GM19452 (cell line): ENCODE measurements at regions not wholly inside any gene's neighbourhood (a gene's known extent, or its start where the extent isn't known, plus 50 kb on each side); places are given as distances from the start of the nearest gene placed in this dataset.
"Not testable (repeated sequence)": the region's sequence is repeated elsewhere in the genome, so short reads cannot be mapped to it uniquely, and the experiment has no call there.

Experiments
- ATAC-seq: cut with Tn5 transposase; IDR thresholded peaks from one replicate; pipeline ENCODE4 v1.9.1; 2021; ENCODE audit not compliant: unreplicated experiment

DNA sequence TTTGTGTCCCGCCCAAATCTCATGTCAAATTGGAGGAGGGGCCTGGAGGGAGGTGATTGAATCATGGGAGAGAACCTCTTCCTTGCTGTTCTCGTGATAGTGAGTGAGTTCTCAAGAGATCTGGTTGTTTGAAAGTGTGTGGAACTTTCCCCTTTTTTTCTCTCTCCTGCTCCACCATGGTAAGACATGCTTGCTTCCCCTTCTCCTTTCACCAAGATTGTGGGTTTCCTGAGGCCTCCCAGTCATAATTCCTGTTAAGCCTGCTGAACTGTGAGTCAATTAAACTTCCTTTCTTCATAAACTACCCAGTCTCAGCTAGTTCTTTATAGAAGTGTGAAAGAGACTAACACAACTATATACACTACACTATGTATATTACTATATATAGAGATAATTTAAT lies 697.8 kb upstream of the HS3ST1 start:
- ATAC-seq = no peak

DNA sequence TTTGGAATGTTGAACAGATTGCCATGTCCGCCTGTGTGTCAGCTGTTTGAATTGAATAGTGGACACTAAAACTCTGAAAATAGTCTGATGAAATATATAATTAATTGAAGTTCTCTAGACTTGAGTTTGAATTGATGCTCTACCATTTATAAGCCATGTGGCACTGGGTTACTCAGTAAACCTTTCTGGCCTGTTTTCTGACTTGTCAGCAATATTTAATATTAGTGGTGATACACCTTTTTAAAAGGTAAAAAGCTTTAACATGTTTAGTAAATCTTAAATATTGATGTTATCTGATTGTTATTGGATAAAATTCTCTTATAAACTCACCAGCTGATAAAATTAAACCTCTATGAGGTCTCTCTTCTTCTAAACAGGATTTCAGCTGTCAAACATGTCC lies 695.4 kb upstream of the HS3ST1 start:
- no peak for ATAC-seq

DNA sequence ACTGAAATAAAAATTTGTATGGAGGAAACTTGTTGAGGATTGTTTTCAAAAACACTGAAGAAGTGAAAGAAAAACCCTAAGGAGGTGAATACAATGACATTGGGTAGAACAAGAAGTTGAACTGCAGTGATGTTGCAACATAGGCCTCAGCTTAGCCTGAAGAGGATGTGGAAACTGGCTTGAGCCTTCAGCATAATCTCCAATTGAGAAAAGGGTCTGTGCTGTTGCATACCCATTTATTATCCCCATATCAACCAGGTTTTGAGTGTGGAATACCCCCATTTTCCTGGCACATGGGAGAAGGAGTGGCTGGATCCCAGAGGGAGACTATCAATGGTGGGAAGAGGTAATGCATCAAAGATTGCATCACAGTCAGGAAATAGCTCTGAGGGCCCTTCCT lies 695.0 kb upstream of the HS3ST1 start:
- no peak for ATAC-seq

DNA sequence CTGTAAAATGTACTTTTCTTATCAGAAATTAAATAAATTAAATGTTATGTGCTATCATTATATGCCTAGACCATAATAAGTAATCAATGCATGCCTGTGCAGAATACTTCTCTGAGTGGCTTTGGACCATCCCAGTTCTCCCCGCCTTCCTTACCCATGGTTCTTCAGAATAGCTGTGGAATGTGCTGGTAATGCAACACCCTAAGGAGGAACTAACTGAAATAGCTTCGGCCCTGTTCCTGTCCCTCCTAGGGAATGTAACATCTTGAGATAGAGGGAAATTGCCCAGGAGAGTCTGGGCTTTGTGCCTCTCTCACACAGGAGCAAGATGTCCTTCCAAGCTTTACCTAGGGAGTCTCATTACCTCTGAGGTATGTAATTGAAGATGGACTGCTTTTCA lies 693.6 kb upstream of the HS3ST1 start:
- ATAC-seq = no peak

DNA sequence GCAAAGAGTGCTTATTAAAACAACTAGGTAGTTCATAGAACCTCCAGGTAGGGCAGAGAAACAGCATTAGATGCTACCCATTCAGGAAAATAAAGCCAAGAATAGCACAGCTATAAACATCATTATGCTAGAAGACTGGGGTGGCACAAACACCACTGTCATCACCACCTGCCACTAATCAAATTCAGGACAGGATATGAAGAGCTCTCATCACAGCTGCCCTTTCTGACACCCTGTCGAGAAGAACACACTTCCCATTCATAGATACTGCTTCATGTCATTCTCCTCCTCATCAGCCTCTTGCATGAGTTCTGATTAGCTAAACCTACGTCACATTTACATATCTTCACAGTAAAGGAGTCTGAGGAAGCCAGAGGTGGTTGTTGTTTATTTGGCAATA lies 692.3 kb upstream of the HS3ST1 start:
- ATAC-seq = no peak

DNA sequence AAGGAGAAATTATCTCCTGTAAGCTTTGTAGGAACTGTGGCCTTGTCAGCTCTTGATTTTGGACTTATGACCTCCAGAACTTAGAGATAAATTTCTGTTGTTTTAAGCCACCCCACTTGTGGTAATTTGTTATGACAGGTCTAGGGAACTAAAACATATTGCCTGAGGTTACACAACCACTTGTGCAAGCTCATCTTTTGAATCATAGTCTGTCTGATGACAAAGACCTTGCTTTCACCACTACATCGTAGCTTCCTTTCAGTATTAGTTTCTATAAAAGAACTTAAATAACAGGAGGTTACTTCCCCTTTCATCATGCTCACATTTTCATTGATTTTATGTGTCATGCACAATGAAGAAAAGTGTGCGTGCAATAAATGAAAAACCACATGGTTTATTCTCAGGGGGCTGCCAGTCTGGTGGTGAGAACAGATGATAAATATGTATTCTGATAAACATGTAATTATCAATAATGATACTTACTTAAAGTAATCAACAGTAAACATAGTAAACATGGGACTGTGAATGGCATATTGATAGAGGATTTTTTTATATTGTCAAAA lies 690.0 kb upstream of the HS3ST1 start:
- ATAC-seq = peak; percentile 81

DNA sequence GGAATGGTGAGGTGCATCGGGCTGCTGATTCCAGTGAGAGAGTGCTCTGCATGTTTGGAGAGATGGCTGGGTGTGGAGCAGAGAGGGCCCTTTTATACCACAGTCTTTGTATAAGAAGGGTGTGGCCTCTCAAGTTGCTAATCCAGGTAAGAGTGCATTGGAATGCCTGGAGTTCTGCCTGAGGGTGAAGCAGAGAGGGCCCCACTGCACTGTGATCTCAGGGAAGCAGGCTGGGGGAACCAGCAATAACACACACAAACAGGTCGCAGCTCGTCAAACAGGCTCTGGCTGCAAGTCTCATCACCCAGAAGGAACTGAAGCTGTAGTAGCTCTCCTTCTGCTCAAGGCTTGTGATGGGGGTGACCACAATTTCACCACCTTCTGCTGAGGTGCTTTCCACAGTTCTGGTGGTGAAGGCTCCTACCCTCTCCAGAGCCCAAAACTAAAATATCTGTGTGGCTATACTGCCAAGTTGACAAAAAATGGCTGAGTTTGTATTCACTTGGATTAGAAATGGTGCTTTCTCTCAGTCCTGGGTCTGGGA lies 687.4 kb upstream of the HS3ST1 start:
- no peak for ATAC-seq

DNA sequence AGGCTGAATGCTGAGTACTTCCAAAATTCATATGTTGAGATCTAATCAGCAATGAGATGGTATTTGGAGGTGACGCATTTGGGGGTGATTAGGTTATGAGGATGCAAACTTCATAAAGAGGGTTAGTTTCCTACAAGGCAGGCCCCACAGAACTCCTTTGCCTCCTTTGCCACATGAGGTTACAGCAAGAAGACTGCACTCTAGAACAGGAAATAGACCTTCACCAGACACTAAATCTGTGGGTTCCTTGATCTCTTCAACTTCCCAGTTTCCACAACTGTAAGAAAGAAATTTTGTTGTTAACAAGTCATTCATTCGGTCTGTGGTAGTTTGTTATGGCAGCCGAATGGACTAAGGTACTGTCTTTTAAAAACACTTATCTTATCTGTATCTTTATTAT lies 681.9 kb upstream of the HS3ST1 start:
- no peak for ATAC-seq

DNA sequence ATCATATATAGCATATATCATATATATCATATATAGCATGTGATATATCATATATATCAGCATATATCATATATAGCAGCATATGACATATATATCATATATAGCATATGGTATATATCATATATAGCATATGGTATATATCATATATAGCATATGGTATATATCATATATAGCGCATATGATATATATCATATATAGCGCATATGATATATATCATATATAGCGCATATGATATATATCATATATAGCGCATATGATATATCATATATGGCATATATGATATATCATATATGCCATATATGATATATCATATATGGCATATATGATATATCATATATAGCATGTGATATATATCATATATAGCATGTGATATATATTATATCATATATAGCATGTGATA lies 680.4 kb upstream of the HS3ST1 start:
- ATAC-seq = not testable (repeated sequence)

DNA sequence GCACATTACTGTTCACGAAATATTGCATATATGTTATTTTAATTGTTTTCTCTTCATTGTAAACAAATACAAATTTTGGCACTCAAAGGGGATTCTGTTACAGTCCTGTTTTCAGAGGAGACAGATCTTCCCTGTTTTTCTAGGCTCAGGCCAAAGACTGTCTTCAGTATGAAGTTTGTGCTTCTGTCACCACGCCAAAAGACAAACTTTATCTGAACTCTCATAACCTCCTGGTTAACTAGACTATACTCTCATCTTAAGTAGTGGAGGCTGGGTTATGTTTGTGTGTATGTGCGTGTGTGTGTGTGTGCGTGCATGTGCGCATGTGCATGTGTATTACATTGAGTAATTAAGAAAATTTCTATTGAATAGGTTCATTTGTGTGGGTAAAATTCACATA lies 676.8 kb upstream of the HS3ST1 start:
- ATAC-seq = no peak

DNA sequence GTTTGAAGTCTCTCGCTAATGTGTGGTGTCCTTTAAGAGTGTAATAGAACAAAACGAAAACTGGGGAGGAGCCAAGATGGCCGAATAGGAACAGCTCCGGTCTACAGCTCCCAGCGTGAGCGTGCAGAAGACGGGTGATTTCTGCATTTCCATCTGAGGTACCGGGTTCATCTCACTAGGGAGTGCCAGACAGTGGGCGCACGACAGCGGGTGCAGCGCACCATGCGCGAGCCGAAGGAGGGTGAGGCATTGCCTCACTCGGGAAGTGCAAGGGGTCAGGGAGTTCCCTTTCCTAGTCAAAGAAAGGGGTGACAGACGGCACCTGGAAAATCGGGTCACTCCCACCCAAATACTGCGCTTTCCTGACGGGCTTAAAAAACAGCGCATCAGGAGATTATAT lies 661.2 kb upstream of the HS3ST1 start:
- ATAC-seq = not testable (repeated sequence)

DNA sequence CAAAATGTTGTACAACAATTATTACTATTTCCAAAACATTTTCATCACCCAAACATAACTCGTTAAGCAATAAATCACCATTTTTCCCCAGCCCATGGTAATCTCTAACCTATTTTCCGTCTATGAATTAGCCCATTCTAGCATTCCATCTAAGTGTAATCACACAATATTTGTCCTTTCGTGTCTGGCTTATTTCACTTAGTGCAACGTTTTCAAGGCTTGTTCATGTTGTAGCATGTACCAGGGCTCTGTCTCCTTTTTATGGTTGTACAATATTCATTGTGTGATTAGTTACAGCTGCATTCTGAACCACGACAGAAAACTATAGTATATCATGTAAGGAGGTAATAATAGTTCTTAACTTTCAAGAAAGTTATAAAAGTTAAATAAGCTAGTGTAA lies 656.0 kb upstream of the HS3ST1 start:
- ATAC-seq = no peak

DNA sequence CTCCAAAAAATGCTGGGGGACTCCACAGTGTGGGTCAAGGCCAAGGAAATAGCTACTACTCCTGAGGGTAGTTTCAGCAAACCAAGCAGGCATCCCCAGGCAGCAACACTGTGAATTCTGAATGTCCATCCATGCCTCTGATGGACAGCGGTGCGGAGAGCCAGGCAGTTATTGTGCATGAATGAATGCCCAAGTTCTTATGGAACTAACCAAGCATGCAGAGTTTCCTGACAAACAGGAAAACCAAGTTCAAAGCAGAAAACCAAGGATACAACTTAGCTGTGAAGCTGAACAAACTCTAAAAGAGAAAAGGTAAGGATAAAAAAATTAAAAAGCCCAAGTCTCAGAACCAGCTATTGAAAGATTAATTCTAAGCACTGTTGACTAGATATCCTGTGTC lies 642.6 kb upstream of the HS3ST1 start:
- ATAC-seq = no peak

DNA sequence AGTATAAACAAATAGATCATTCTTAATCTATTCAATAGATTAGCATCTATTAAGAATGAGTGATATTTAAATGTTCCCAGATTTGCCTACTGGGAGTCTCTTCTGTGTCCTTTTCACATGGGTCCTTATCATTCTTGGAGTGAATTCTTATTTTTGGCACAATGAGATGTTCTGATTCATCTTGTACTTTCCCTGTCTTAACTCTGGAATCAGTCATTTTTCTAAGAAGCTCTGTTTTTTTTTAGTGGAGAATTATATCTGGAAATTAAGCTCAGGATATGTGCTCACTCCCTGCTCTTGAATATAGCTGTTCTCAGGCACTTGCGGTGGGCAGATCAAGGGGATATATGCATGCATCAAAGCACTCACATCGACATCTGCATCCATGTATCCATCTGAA lies 625.3 kb upstream of the HS3ST1 start:
- no peak for ATAC-seq

DNA sequence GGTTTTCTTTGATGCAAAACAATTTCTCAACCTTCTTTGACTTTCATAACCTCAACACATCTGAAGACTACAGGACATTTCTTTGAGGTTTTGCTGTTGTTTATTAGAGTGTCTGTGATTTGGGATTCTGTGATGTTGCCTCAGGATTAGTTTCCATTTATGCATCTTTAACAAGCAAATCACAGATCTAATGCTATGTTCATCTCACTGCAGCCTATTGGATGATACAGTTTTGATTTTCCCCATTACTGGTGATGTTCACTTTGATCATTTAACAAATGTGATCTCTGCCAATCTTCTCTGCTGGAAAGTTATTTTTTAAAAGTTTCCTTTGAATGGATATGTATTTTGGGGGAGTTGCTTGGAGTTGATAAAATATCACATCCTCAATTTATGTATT lies 624.9 kb upstream of the HS3ST1 start:
- ATAC-seq = no peak

DNA sequence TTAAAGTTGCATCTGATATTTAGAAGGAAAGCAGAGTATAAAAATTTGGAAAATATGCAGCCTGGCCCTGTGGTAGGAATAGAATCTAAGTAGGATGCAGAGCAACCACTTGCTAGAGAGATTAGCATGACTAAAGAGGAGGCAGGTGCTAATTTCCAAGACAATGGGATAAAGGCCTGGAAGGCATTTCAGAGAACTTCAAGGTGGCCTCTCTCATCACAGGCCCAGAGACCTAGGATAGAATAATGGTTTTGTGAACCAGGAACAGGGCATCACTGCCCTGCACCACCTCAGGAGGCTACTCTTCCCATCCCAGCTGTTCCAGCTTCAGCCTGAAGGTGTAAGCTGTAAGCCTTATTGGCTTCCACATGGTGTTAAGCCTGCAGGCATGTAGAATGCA lies 621.7 kb upstream of the HS3ST1 start:
- ATAC-seq = no peak

DNA sequence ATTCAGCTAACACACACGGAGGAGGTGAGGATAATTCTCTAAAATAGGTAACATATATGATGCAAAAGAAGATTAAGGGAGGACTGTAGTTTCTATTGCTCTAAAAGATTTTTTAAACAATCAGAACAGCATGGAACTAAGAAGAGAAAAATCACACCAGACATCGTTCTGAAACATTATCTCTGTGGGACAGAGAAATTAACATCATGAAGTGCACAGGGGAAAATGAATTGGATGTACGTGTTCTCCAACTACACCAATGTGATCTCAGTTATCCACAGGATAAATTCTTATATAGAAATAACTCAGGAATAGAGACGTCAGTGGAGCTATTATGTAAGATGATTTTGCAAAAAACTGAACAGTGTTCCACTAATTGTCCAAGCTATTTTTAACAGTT lies 614.1 kb upstream of the HS3ST1 start:
- ATAC-seq = no peak

DNA sequence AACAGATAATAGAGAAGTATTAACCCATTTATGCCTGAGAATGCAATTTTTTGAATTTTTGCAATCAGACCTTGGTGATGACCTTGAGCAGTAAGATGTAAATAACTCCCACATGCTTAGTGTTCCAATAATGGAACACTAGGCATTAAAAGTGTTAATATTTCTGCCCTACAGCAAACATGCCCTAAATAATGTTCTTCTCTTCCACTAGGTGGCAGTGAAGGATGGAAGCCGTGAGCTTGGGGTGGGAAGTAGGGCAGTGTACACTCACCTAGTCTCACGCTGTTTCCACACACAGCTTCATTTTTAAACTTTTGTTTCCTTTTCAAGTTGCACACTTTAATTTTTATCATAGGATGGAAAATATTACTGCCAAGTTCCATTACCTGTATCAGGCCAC lies 613.1 kb upstream of the HS3ST1 start:
- ATAC-seq = no peak

DNA sequence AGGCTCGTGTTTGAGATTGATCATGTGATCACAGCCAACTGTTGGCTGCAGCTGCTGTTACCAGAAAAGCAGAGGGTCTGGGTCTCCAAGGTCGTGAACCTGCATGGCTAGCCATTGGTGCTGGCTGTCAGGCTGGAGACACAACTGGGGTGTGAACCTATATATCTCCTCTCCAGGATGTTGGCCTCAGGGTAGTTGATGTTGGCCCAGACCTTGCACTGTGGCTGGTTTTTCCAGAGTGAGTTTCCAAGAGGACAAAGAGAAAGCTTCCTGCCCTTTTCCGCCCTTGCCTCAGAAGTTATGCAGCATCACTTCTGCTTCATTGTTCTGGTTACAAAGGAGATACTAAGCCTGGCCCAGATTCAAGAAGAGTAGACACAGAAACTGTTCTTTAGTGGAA lies 607.8 kb upstream of the HS3ST1 start:
- ATAC-seq = no peak

DNA sequence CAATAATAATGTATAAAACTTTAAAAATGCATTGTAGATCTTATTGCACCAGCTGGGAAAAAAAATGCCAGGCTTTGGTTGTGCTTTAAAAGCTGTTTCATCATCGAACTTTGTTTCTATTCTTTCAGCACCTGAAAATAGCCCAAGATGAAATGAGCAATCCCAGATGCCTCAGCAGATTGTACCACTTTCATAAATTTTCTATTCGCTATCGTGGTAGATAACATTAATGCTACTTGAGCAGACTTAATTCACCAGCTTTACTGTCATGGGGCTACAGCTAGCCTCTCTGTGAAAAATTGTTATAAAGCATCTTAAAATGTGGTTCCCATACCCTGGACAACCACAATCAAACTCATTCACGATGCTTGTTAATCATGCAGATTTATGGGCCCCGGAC lies 599.6 kb upstream of the HS3ST1 start:
- ATAC-seq = no peak

DNA sequence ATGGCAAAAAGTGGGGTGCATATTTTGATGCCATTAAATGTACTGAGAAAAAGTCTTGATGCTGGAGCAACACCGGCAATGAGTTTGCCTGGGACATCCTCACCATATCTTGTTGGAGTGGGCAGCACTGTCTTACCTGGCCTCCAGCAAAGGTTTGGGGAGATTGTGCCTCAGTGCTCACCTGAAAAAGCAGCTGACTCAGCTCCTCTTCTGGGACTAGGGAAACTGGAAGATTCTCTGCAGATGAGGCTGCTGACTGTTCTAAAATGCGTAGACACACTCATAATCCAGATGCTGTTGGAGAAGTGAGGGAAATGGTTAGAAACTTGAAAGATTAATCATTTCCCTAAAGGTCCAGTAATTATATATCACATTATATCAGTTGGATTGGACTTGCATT lies 593.7 kb upstream of the HS3ST1 start:
- ATAC-seq = no peak

DNA sequence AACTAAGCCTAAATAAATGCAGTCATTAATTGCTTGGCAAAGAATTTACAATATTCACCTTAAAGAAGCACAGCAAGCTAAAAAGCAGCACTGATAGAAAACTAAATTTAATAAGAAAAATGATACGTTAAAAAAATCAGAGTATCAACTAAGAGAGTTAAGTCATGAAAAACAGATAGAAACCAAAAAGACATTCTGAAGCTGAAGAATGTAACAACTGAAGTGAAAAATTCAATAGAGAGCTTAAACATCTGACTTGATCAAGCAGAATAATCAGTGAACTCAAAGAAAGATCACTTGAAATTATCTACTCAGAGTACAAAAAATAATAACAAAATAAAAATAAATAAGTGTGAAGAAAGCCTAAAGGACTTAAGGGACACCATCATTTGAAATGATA lies 588.0 kb upstream of the HS3ST1 start:
- ATAC-seq = no peak

DNA sequence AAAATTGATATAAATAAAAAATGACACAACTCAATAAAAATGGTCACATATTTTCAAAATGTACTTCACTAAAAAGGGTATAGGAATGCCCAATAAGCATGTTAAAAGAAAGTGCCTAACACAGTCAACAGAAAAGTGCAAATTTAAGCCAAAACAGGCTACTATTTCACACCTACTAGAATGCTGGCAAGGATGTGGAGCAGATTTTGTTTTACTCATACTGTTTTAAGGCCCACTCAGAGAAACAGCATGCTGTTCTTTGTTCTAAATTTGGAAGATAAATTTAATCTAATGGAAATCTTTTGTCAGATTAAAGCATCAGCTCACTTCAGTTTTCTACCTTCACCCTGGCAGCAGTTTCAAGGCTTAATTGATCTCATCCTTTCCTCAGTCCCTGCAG lies 576.8 kb upstream of the HS3ST1 start:
- no peak for ATAC-seq

DNA sequence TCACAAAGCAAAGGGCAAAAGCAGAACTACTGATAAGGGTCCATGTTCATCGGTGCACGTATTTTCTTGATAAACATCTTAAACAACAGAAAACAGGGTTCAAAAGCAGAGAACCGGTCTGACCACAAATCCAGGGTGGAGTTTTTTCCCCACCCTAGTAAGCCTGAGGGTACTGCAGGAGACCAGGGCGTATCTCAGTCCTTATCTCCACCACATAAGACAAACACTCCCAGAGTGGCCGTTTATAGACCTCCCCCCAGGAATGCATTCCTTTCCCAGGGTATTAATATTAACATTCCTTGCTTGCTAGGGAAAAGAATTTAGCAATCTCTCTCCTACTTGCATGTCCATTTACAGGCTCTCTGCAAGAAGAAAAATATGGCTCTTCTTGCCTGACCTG lies 567.9 kb upstream of the HS3ST1 start:
- not testable (repeated sequence) for ATAC-seq
